ENCODE measurements at regions not wholly inside any gene's neighbourhood (a gene's known extent, or its start where the extent isn't known, plus 50 kb on each side); places are given as distances from the start of the nearest gene placed in this dataset.
"Not testable (repeated sequence)": the region's sequence is repeated elsewhere in the genome, so short reads cannot be mapped to it uniquely, and the experiment has no call there.

GRCh38 chr12:65678172-65678571 lies 146.1 kb upstream of the HMGA2 start:
- DNase-seq (ENCODE audit: low read depth, low spot score), result not testable (repeated sequence)

- no peak for DNase-seq (ENCODE audit: low read depth, low spot score)
Observed at GRCh38 chr12:65681226-65681625, 143.1 kb upstream of the HMGA2 start.

- DNase-seq (ENCODE audit: low read depth, low spot score), result no peak
Observed at GRCh38 chr12:65682112-65682511, 142.2 kb upstream of the HMGA2 start.

- DNase-seq (ENCODE audit: low read depth, low spot score), result no peak
Observed at GRCh38 chr12:65684906-65685305, 139.4 kb upstream of the HMGA2 start.

GRCh38 chr12:65685514-65685913 lies 138.8 kb upstream of the HMGA2 start:
- peak; percentile 17 for DNase-seq (ENCODE audit: low read depth, low spot score)

GRCh38 chr12:65689508-65689907 lies 134.8 kb upstream of the HMGA2 start:
- DNase-seq (ENCODE audit: low read depth, low spot score), result no peak

- DNase-seq (ENCODE audit: low read depth, low spot score), result no peak
Observed at GRCh38 chr12:65690477-65690876, 133.8 kb upstream of the HMGA2 start.

GRCh38 chr12:65694130-65694529 lies 130.2 kb upstream of the HMGA2 start:
- DNase-seq (ENCODE audit: low read depth, low spot score), result no peak

- DNase-seq (ENCODE audit: low read depth, low spot score), result peak; percentile 78
Observed at GRCh38 chr12:65695113-65695865, 129.0 kb upstream of the HMGA2 start.

- DNase-seq (ENCODE audit: low read depth, low spot score), result no peak
Observed at GRCh38 chr12:65696227-65696626, 128.1 kb upstream of the HMGA2 start.

GRCh38 chr12:65699251-65699650 lies 125.0 kb upstream of the HMGA2 start:
- DNase-seq (ENCODE audit: low read depth, low spot score), result no peak

- DNase-seq (ENCODE audit: low read depth, low spot score), result no peak
Observed at GRCh38 chr12:65703176-65703575, 121.1 kb upstream of the HMGA2 start.

- no peak for DNase-seq (ENCODE audit: low read depth, low spot score)
Observed at GRCh38 chr12:65705380-65705876, 118.9 kb upstream of the HMGA2 start.

- no peak for DNase-seq (ENCODE audit: low read depth, low spot score)
Observed at GRCh38 chr12:65707051-65707450, 117.2 kb upstream of the HMGA2 start.

GRCh38 chr12:65712260-65713004 lies 111.9 kb upstream of the HMGA2 start:
- no peak for DNase-seq (ENCODE audit: low read depth, low spot score)

- DNase-seq (ENCODE audit: low read depth, low spot score), result no peak
Observed at GRCh38 chr12:65715961-65716360, 108.3 kb upstream of the HMGA2 start.

GRCh38 chr12:65720136-65721130 lies 103.8 kb upstream of the HMGA2 start:
- DNase-seq (ENCODE audit: low read depth, low spot score), result no peak

GRCh38 chr12:65721541-65722190 lies 102.6 kb upstream of the HMGA2 start:
- no peak for DNase-seq (ENCODE audit: low read depth, low spot score)

GRCh38 chr12:65725376-65725775 lies 98.9 kb upstream of the HMGA2 start:
- DNase-seq (ENCODE audit: low read depth, low spot score), result no peak

GRCh38 chr12:65728455-65728847 lies 95.8 kb upstream of the HMGA2 start:
- no peak for DNase-seq (ENCODE audit: low read depth, low spot score)

All from pulmonary artery endothelial cell (primary cell).